ENCODE measurements at regions not wholly inside any gene's neighbourhood (a gene's known extent, or its start where the extent isn't known, plus 50 kb on each side); places are given as distances from the start of the nearest gene placed in this dataset.

- no peak overlapping the region for H3K27ac ChIP-seq (ENCODE audit: control insufficient read depth, insufficient read depth)
- POLR2A ChIA-PET: no interaction called here
- no peaks in the 10 kb centered on the region for H3K27me3 ChIP-seq (replicated peaks in 1 of 2; ENCODE audit: control insufficient read depth in 2 of 2, insufficient read depth in 2 of 2, low read length in 1 of 2)
- H3K9ac ChIP-seq (ENCODE audit: control insufficient read depth, insufficient read depth, low read length): no peak overlapping the region
- no peaks in the 10 kb centered on the region for H3K9me3 ChIP-seq (replicated peaks; ENCODE audit: control insufficient read depth, insufficient read depth, low read length)
- in situ Hi-C loops (cut with MboI) (no loop called here), intact Hi-C loops (cut with micrococcal nuclease; ENCODE audit: unreplicated experiment) (no loop called here)
- H3K36me3 ChIP-seq (ENCODE audit: control insufficient read depth in 2 of 2, insufficient read depth in 2 of 2, low read length in 1 of 2): no peaks in the 10 kb centered on the region
- no TSS peak for BruUV-seq (replicated peaks)
- CTCF ChIA-PET: no interaction called here
- WGBS (ENCODE audit: insufficient coverage, insufficient replicate concordance, low lambda C conversion rate, missing lambda C conversion rate): 29% methylated on average over 1 of the region's 1 CpG
- H3K4me3 ChIP-seq: no peak overlapping the region
- no peak overlapping the region for H2AFZ ChIP-seq (ENCODE audit: control insufficient read depth, low read depth, low read length)
- RAD21 ChIA-PET (ENCODE audit: unreplicated experiment): no interaction called here
- SMC1A ChIA-PET (ENCODE audit: uncharacterized antibody, unreplicated experiment): no interaction called here
- FAIRE-seq (no peak), ATAC-seq (no peak), DNase-seq (ENCODE audit: low read depth, low spot score) (no peak)
- no peaks in the 10 kb centered on the region for H4K20me1 ChIP-seq (ENCODE audit: control insufficient read depth, insufficient read depth)
- H3K4me2 ChIP-seq (ENCODE audit: control insufficient read depth, insufficient read depth): no peak overlapping the region
- no peaks in the 10 kb centered on the region for H3K4me1 ChIP-seq (ENCODE audit: control insufficient read depth, insufficient read depth, low read length)
- H3K79me2 ChIP-seq (ENCODE audit: control insufficient read depth, insufficient read depth, low read length): no peaks in the 10 kb centered on the region
- no peak for TF ChIP-seq ZNF207 (IDR thresholded peaks at IDR 0.05; ENCODE audit: borderline replicate concordance)
- no peak for TF ChIP-seq RBBP5 (conservative IDR thresholded peaks at IDR 0.05)
- TF ChIP-seq, protein P1, sequence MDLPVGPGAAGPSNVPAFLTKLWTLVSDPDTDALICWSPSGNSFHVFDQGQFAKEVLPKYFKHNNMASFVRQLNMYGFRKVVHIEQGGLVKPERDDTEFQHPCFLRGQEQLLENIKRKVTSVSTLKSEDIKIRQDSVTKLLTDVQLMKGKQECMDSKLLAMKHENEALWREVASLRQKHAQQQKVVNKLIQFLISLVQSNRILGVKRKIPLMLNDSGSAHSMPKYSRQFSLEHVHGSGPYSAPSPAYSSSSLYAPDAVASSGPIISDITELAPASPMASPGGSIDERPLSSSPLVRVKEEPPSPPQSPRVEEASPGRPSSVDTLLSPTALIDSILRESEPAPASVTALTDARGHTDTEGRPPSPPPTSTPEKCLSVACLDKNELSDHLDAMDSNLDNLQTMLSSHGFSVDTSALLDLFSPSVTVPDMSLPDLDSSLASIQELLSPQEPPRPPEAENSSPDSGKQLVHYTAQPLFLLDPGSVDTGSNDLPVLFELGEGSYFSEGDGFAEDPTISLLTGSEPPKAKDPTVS (IDR thresholded peaks at IDR 0.05; ENCODE audit: low read depth, low read length): no peak
- TF ChIP-seq KDM1A (IDR thresholded peaks at IDR 0.05; ENCODE audit: borderline replicate concordance): no peak
- TF ChIP-seq SIX5 (IDR thresholded peaks at IDR 0.05; ENCODE audit: low read depth, low read length, severe bottlenecking): no peak
- TF ChIP-seq NFXL1 (IDR thresholded peaks at IDR 0.05; ENCODE audit: borderline replicate concordance): no peak
- no peak for TF ChIP-seq TCF12 (IDR thresholded peaks at IDR 0.05; ENCODE audit: low read depth, low read length)
- TF ChIP-seq YBX1 (IDR thresholded peaks at IDR 0.05): no peak
- TF ChIP-seq SREBF1 (IDR thresholded peaks at IDR 0.05; ENCODE audit: low read length): no peak
- TF ChIP-seq, protein P2, sequence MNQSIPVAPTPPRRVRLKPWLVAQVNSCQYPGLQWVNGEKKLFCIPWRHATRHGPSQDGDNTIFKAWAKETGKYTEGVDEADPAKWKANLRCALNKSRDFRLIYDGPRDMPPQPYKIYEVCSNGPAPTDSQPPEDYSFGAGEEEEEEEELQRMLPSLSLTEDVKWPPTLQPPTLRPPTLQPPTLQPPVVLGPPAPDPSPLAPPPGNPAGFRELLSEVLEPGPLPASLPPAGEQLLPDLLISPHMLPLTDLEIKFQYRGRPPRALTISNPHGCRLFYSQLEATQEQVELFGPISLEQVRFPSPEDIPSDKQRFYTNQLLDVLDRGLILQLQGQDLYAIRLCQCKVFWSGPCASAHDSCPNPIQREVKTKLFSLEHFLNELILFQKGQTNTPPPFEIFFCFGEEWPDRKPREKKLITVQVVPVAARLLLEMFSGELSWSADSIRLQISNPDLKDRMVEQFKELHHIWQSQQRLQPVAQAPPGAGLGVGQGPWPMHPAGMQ (IDR thresholded peaks at IDR 0.05; ENCODE audit: borderline replicate concordance): no peak
- TF ChIP-seq IRF3 (IDR thresholded peaks at IDR 0.05): no peak
- no peak for TF ChIP-seq NFYB (IDR thresholded peaks at IDR 0.05; ENCODE audit: insufficient read depth, low read depth, low read length)
- no peak for TF ChIP-seq CEBPB (IDR thresholded peaks at IDR 0.05; ENCODE audit: borderline replicate concordance in 1 of 2, low read depth in 2 of 2, low read length in 2 of 2)
- TF ChIP-seq, protein P3, sequence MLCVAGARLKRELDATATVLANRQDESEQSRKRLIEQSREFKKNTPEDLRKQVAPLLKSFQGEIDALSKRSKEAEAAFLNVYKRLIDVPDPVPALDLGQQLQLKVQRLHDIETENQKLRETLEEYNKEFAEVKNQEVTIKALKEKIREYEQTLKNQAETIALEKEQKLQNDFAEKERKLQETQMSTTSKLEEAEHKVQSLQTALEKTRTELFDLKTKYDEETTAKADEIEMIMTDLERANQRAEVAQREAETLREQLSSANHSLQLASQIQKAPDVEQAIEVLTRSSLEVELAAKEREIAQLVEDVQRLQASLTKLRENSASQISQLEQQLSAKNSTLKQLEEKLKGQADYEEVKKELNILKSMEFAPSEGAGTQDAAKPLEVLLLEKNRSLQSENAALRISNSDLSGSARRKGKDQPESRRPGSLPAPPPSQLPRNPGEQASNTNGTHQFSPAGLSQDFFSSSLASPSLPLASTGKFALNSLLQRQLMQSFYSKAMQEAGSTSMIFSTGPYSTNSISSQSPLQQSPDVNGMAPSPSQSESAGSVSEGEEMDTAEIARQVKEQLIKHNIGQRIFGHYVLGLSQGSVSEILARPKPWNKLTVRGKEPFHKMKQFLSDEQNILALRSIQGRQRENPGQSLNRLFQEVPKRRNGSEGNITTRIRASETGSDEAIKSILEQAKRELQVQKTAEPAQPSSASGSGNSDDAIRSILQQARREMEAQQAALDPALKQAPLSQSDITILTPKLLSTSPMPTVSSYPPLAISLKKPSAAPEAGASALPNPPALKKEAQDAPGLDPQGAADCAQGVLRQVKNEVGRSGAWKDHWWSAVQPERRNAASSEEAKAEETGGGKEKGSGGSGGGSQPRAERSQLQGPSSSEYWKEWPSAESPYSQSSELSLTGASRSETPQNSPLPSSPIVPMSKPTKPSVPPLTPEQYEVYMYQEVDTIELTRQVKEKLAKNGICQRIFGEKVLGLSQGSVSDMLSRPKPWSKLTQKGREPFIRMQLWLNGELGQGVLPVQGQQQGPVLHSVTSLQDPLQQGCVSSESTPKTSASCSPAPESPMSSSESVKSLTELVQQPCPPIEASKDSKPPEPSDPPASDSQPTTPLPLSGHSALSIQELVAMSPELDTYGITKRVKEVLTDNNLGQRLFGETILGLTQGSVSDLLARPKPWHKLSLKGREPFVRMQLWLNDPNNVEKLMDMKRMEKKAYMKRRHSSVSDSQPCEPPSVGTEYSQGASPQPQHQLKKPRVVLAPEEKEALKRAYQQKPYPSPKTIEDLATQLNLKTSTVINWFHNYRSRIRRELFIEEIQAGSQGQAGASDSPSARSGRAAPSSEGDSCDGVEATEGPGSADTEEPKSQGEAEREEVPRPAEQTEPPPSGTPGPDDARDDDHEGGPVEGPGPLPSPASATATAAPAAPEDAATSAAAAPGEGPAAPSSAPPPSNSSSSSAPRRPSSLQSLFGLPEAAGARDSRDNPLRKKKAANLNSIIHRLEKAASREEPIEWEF (IDR thresholded peaks at IDR 0.05; ENCODE audit: insufficient replicate concordance, low read depth, low read length): no peak
- no peak for TF ChIP-seq PKNOX1 (IDR thresholded peaks at IDR 0.05)
Measured at GRCh38 chr11:30683176-30683575, 97.0 kb upstream of the MPPED2 start.

All from GM12878 (cell line).